Gastroesophageal sphincter (tissue), 4 donors: ENCODE measurements at regions not wholly inside any gene's neighbourhood (a gene's known extent, or its start where the extent isn't known, plus 50 kb on each side); places are given as distances from the start of the nearest gene placed in this dataset.

Experiments
- ATAC-seq: fragments of 150-250 bp; one replicate; pipeline ENCODE4 v1.9.1; 2016; ENCODE audit warnings: mild to moderate bottlenecking, moderate library complexity
- H3K27ac ChIP-seq, 4 donors: fragments of 200-600 bp; sonication (generic) in 3 of 4; 1 replicate in 3 of 4; 2 replicates in 1 of 4; pipeline ENCODE4 v1.5.1; 2016 to 2019
- H3K27me3 ChIP-seq: fragments of 200-600 bp; sonication (generic); one replicate; pipeline ENCODE4 v1.5.1; 2019
- H3K36me3 ChIP-seq, 2 donors: fragments of 200-600 bp; sonication (generic); one replicate each; pipeline ENCODE4 v1.5.1; 2019; ENCODE audit warnings: control low read depth in 1 of 2
- H3K4me1 ChIP-seq, 3 donors: fragments of 200-600 bp; sonication (generic); 1 replicate in 2 of 3; 2 replicates in 1 of 3; pipeline ENCODE4 v1.5.1; 2016 to 2019; ENCODE audit warnings: control low read depth in 2 of 3
- H3K4me3 ChIP-seq, 2 donors: fragments of 200-600 bp; sonication (generic); one replicate each; pipeline ENCODE4 v1.5.1; 2019; ENCODE audit warnings: mild to moderate bottlenecking in 1 of 2, moderate library complexity in 1 of 2
- H3K9me3 ChIP-seq, 3 donors: fragments of 200-600 bp; sonication (generic); one replicate each; pipeline ENCODE4 v1.5.1; 2017 to 2019; ENCODE audit warnings: control low read depth in 2 of 3
- CTCF ChIP-seq, 4 experiments: fragments of 200-600 bp in 2 of 4; fragments of 450-650 bp in 2 of 4; sonication (generic) in 1 of 4; IDR thresholded peaks; one replicate each; pipeline ENCODE4 v1.5.1; 2017 to 2019; ENCODE audit warnings: antibody characterized with exemption in 4 of 4, mild to moderate bottlenecking in 2 of 4, moderate library complexity in 2 of 4
- EP300 ChIP-seq: sonication (generic); formaldehyde crosslinking; IDR thresholded peaks from one replicate; pipeline ENCODE4 v1.6.1; 2017; ENCODE audit warnings: antibody characterized with exemption, mild to moderate bottlenecking
- POLR2A ChIP-seq, 2 donors: fragments of 450-650 bp; IDR thresholded peaks; one replicate each; pipeline ENCODE4 v1.6.1; 2017; ENCODE audit warnings: antibody characterized with exemption in 2 of 2, mild to moderate bottlenecking in 2 of 2, moderate library complexity in 1 of 2
- POLR2AphosphoS5 ChIP-seq: sonication (generic); formaldehyde crosslinking; IDR thresholded peaks from one replicate; pipeline ENCODE4 v1.6.1; 2017; ENCODE audit warnings: antibody characterized with exemption
- WGBS, 2 donors: methylation state at CpG; one replicate each; pipeline ENCODE4 v1.1.5; 2018; ENCODE audit warnings: low coverage in 1 of 2; 5-methylcytosine and 5-hydroxymethylcytosine counted together

GRCh38 chr2:181362561-181362960 lies 94.6 kb upstream of the ITGA4 start:
- H3K9me3 ChIP-seq, result no peaks in the 10 kb centered on the region
- no peak for ATAC-seq
- H3K36me3 ChIP-seq, result no peaks in the 10 kb centered on the region
- no peak overlapping the region for H3K27ac ChIP-seq
- H3K4me3 ChIP-seq, result no peak overlapping the region
- TF ChIP-seq POLR2AphosphoS5 (no peak), CTCF (IDR thresholded peaks at IDR 0.05) (no peak), POLR2A (IDR thresholded peaks at IDR 0.05) (no peak), EP300 (no peak)
- H3K27me3 ChIP-seq, result no peaks in the 10 kb centered on the region
- WGBS, 2 donors, result 64 to 79% methylated on average over 3 of the region's 3 CpGs
- H3K4me1 ChIP-seq, result no peaks in the 10 kb centered on the region

- Histone ChIP-seq H3K4me3 (no peak overlapping the region), H3K4me1 (no peaks in the 10 kb centered on the region), H3K9me3 (no peaks in the 10 kb centered on the region), H3K27me3 (no peaks in the 10 kb centered on the region), H3K27ac (no peak overlapping the region), H3K36me3 (no peaks in the 10 kb centered on the region)
- no peak for ATAC-seq
- TF ChIP-seq EP300 (no peak), CTCF (IDR thresholded peaks at IDR 0.05) (no peak), POLR2A (IDR thresholded peaks at IDR 0.05) (no peak), POLR2AphosphoS5 (no peak)
Observed at GRCh38 chr2:181363164-181363563, 94.0 kb upstream of the ITGA4 start.

- no peak for ATAC-seq
- Histone ChIP-seq H3K9me3 (no peaks in the 10 kb centered on the region), H3K4me3 (no peak overlapping the region), H3K4me1 (no peaks in the 10 kb centered on the region), H3K27me3 (no peaks in the 10 kb centered on the region), H3K36me3 (no peaks in the 10 kb centered on the region), H3K27ac (no peak overlapping the region)
- no peak for TF ChIP-seq POLR2A (IDR thresholded peaks at IDR 0.05)
- no peak for TF ChIP-seq POLR2AphosphoS5
- 71 to 77% methylated on average over 7 to 8 of the region's 8 CpGs for WGBS, 2 donors
Observed at GRCh38 chr2:181364492-181365170, 92.6 kb upstream of the ITGA4 start.

GRCh38 chr2:181366675-181367175 lies 90.5 kb upstream of the ITGA4 start:
- TF ChIP-seq POLR2AphosphoS5 (no peak), CTCF (IDR thresholded peaks at IDR 0.05) (no peak), EP300 (no peak), POLR2A (IDR thresholded peaks at IDR 0.05) (no peak)
- no peak overlapping the region for H3K27ac ChIP-seq
- peaks cover 0 to 8% (median 2%) of the 10 kb centered on the region in 3 donors for H3K4me1 ChIP-seq
- WGBS, 2 donors, result 82 to 85% methylated on average over 3 to 4 of the region's 4 CpGs
- no peak for ATAC-seq
- H3K4me3 ChIP-seq, result no peak overlapping the region
- no peaks in the 10 kb centered on the region for H3K36me3 ChIP-seq
- H3K9me3 ChIP-seq, result no peaks in the 10 kb centered on the region
- no peaks in the 10 kb centered on the region for H3K27me3 ChIP-seq

GRCh38 chr2:181367411-181367810 lies 89.8 kb upstream of the ITGA4 start:
- Histone ChIP-seq H3K27ac (no peak overlapping the region), H3K4me1 (peaks cover under 1 to 14% (median 2%) of the 10 kb centered on the region in 3 donors), H3K4me3 (no peak overlapping the region), H3K9me3 (no peaks in the 10 kb centered on the region), H3K36me3 (no peaks in the 10 kb centered on the region), H3K27me3 (no peaks in the 10 kb centered on the region)
- WGBS, 2 donors, result 86 to 92% methylated on average over 2 to 3 of the region's 3 CpGs
- ATAC-seq, result no peak
- TF ChIP-seq POLR2A (IDR thresholded peaks at IDR 0.05) (no peak), POLR2AphosphoS5 (no peak), CTCF (IDR thresholded peaks at IDR 0.05) (no peak), EP300 (no peak)
